OCI-LY1 (cell line): ENCODE measurements at regions not wholly inside any gene's neighbourhood (a gene's known extent, or its start where the extent isn't known, plus 50 kb on each side); places are given as distances from the start of the nearest gene placed in this dataset.

Experiments used
- H2AFZ ChIP-seq: fragments of 200-600 bp; sonication (generic), shearing (Covaris generic); 2 replicates; pipeline ENCODE4 v1.6.0; 2014; ENCODE audit warnings: antibody characterized with exemption, mild to moderate bottlenecking, low read length
- H3F3A ChIP-seq: fragments of 200-600 bp; sonication (generic), shearing (Covaris generic); 2 replicates; pipeline ENCODE4 v1.6.0; 2014; ENCODE audit warnings: mild to moderate bottlenecking, antibody characterized with exemption, low read length, moderate library complexity; ENCODE audit not compliant: insufficient read depth
- H3K27ac ChIP-seq: fragments of 200-600 bp; sonication (generic); 2 replicates; pipeline ENCODE4 v1.5.1; 2014; ENCODE audit warnings: low read length, mixed run types, mild to moderate bottlenecking, low read depth; ENCODE audit not compliant: poor library complexity, severe bottlenecking
- H3K27me3 ChIP-seq: fragments of 200-600 bp; sonication (generic); 2 replicates; pipeline ENCODE4 v1.6.0; 2014; ENCODE audit warnings: antibody characterized with exemption, mild to moderate bottlenecking, low read length, moderate library complexity; ENCODE audit not compliant: insufficient read depth
- H3K36me3 ChIP-seq: fragments of 200-600 bp; sonication (generic); 2 replicates; pipeline ENCODE4 v1.6.1; 2014; ENCODE audit warnings: mild to moderate bottlenecking, antibody characterized with exemption, low read length, moderate library complexity, mixed read lengths; ENCODE audit not compliant: insufficient read depth
- H3K4me1 ChIP-seq: fragments of 200-600 bp; sonication (generic); 2 replicates; pipeline ENCODE4 v1.5.1; 2014; ENCODE audit warnings: mild to moderate bottlenecking, low read length, moderate library complexity; ENCODE audit not compliant: insufficient read depth, severe bottlenecking
- H3K4me2 ChIP-seq: fragments of 200-600 bp; sonication (generic), shearing (Covaris generic); 2 replicates; pipeline ENCODE4 v1.6.1; 2014; ENCODE audit warnings: low read length
- H3K4me3 ChIP-seq: fragments of 200-600 bp; sonication (generic); 2 replicates; pipeline ENCODE4 v1.5.1; 2014; ENCODE audit warnings: low read length, low read depth, mild to moderate bottlenecking, mixed read lengths; ENCODE audit not compliant: poor library complexity, severe bottlenecking
- H3K79me2 ChIP-seq: fragments of 200-600 bp; shearing (Covaris generic); 2 replicates; pipeline ENCODE4 v1.6.1; 2016; ENCODE audit warnings: mixed run types, low read length, mixed read lengths; ENCODE audit not compliant: insufficient read depth
- H3K9ac ChIP-seq: fragments of 200-600 bp; sonication (generic), shearing (Covaris generic); 2 replicates; pipeline ENCODE4 v1.6.1; 2014; ENCODE audit warnings: mild to moderate bottlenecking, low read length, mixed read lengths
- H3K9me2 ChIP-seq: fragments of 200-600 bp; sonication (generic), shearing (Covaris generic); 2 replicates; pipeline ENCODE4 v1.6.1; 2014; ENCODE audit warnings: low read depth, mild to moderate bottlenecking, low read length, mixed read lengths
- H3K9me3 ChIP-seq: fragments of 200-600 bp; shearing (Covaris generic); 2 replicates; pipeline ENCODE4 v1.6.1; 2014; ENCODE audit warnings: low read length, mixed read lengths
- H4K20me1 ChIP-seq: fragments of 200-600 bp; sonication (generic), shearing (Covaris generic); 2 replicates; pipeline ENCODE4 v1.6.0; 2016; ENCODE audit warnings: mild to moderate bottlenecking, low read length; ENCODE audit not compliant: insufficient read depth
- CTCF ChIP-seq: fragments of 200-600 bp; sonication (generic), shearing (Covaris generic); IDR thresholded peaks from 2 replicates; pipeline ENCODE4 v1.5.1; 2017; ENCODE audit warnings: mild to moderate bottlenecking, antibody characterized with exemption, low read length, moderate library complexity, mixed read lengths
- EZH2 ChIP-seq: fragments of 200-600 bp; sonication (generic), shearing (Covaris generic); IDR thresholded peaks from 2 replicates; pipeline ENCODE4 v1.8.0; 2017; ENCODE audit warnings: borderline replicate concordance, mixed run types, mild to moderate bottlenecking, antibody characterized with exemption, low read length, moderate library complexity, mixed read lengths

DNA sequence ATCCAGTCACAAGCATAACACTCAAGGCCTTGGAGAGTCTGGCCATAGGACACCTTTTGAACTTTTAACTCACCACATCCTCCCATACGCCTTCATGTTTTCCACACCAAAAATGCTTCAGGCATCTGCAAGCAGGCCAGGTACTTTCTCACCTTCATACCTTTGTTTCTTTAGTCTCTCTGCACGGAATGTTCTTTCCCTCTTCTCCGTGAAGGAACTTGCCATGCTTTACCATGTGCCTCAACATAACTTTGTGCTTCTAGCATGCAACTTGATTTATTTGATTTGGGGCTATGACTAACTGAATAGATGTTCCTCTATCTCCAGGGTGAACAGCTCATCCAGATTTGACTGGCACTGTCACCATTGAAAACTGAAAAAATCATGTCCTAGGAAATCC is 141.7 kb upstream of the ACVR2A start:
- Histone ChIP-seq H2AFZ (no peak overlapping the region), H4K20me1 (no peaks in the 10 kb centered on the region), H3K27me3 (no peaks in the 10 kb centered on the region), H3K9ac (no peak overlapping the region), H3K36me3 (no peaks in the 10 kb centered on the region), H3K4me3 (no peak overlapping the region), H3K4me1 (no peaks in the 10 kb centered on the region), H3K27ac (no peak overlapping the region), H3K9me2 (no peaks in the 10 kb centered on the region), H3K79me2 (no peaks in the 10 kb centered on the region), H3K4me2 (no peak overlapping the region), H3K9me3 (no peaks in the 10 kb centered on the region), H3F3A (no peaks in the 10 kb centered on the region)
- TF ChIP-seq EZH2 (no peak), CTCF (no peak)

- H3K27me3 ChIP-seq, result no peaks in the 10 kb centered on the region
- H3K4me3 ChIP-seq, result no peak overlapping the region
- TF ChIP-seq EZH2 (no peak), CTCF (no peak)
- H3K27ac ChIP-seq, result no peak overlapping the region
- no peaks in the 10 kb centered on the region for H3K9me3 ChIP-seq
- H3K9ac ChIP-seq, result no peak overlapping the region
- no peaks in the 10 kb centered on the region for H4K20me1 ChIP-seq
- H3K36me3 ChIP-seq, result no peaks in the 10 kb centered on the region
- no peaks in the 10 kb centered on the region for H3K4me1 ChIP-seq
- no peak overlapping the region for H2AFZ ChIP-seq
- no peaks in the 10 kb centered on the region for H3F3A ChIP-seq
- no peak overlapping the region for H3K4me2 ChIP-seq
- H3K79me2 ChIP-seq, result no peaks in the 10 kb centered on the region
- H3K9me2 ChIP-seq, result no peaks in the 10 kb centered on the region
Measured at GRCh38 chr2:147698166-147698565, 146.7 kb upstream of the ACVR2A start.

DNA sequence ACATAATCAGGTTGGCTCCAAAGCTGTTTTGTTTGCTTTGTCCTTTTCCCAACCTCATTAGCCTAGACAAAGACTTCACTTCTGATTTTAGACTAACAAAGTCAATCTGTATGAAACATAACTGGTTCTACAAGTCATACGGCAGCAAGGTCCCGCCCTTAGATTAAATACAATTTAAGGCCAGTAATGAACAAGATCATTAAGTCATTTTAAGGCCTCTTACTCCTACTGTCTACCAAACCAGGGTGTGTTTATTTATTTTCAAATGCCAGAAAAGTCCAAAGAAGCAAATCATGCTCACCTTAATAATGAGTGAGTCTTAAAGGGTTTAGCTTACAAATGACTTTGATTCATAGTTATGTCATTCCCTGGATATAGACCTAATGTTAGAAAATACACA is 148.4 kb upstream of the ACVR2A start:
- Histone ChIP-seq H3K4me3 (no peak overlapping the region), H3K79me2 (no peaks in the 10 kb centered on the region), H4K20me1 (no peaks in the 10 kb centered on the region), H3K9me3 (no peaks in the 10 kb centered on the region), H3K4me2 (no peak overlapping the region), H3K27me3 (no peaks in the 10 kb centered on the region), H3K4me1 (no peaks in the 10 kb centered on the region), H3F3A (no peaks in the 10 kb centered on the region), H3K36me3 (no peaks in the 10 kb centered on the region), H2AFZ (no peak overlapping the region), H3K9me2 (no peaks in the 10 kb centered on the region), H3K9ac (no peak overlapping the region), H3K27ac (no peak overlapping the region)
- TF ChIP-seq CTCF, result no peak
- no peak for TF ChIP-seq EZH2
